GM21619 (cell line): ENCODE measurements at regions not wholly inside any gene's neighbourhood (a gene's known extent, or its start where the extent isn't known, plus 50 kb on each side); places are given as distances from the start of the nearest gene placed in this dataset.

Source experiments
- ATAC-seq: cut with Tn5 transposase; IDR thresholded peaks from one replicate; pipeline ENCODE4 v1.9.1; 2021; ENCODE audit not compliant: unreplicated experiment

- ATAC-seq, result peak; percentile 77
Observed at GRCh38 chr11:90407350-90407749, 184.5 kb upstream of the CHORDC1 start.

GRCh38 chr11:90392692-90393091 lies 169.8 kb upstream of the CHORDC1 start:
- no peak for ATAC-seq

- ATAC-seq, result no peak
Observed at GRCh38 chr11:90391756-90392155, 168.9 kb upstream of the CHORDC1 start.

GRCh38 chr11:90380206-90380605 lies 157.4 kb upstream of the CHORDC1 start:
- no peak for ATAC-seq

- no peak for ATAC-seq
Observed at GRCh38 chr11:90373971-90374370, 151.1 kb upstream of the CHORDC1 start.

GRCh38 chr11:90364527-90364926 lies 141.7 kb upstream of the CHORDC1 start:
- ATAC-seq, result no peak

GRCh38 chr11:90363739-90364138 lies 140.9 kb upstream of the CHORDC1 start:
- ATAC-seq, result no peak

GRCh38 chr11:90355200-90355599 lies 132.4 kb upstream of the CHORDC1 start:
- ATAC-seq, result no peak

GRCh38 chr11:90349731-90350130 lies 126.9 kb upstream of the CHORDC1 start:
- no peak for ATAC-seq

- no peak for ATAC-seq
Observed at GRCh38 chr11:90344546-90344945, 121.7 kb upstream of the CHORDC1 start.

GRCh38 chr11:90343673-90344072 lies 120.8 kb upstream of the CHORDC1 start:
- no peak for ATAC-seq

GRCh38 chr11:90341986-90342385 lies 119.1 kb upstream of the CHORDC1 start:
- ATAC-seq, result no peak

- ATAC-seq, result no peak
Observed at GRCh38 chr11:90332415-90332814, 109.6 kb upstream of the CHORDC1 start.

- no peak for ATAC-seq
Observed at GRCh38 chr11:90330632-90331031, 107.8 kb upstream of the CHORDC1 start.

- ATAC-seq, result no peak
Observed at GRCh38 chr11:90329043-90329442, 106.2 kb upstream of the CHORDC1 start.

- ATAC-seq, result no peak
Observed at GRCh38 chr11:90326647-90327046, 103.8 kb upstream of the CHORDC1 start.

- ATAC-seq, result no peak
Observed at GRCh38 chr11:90323289-90323688, 100.4 kb upstream of the CHORDC1 start.

GRCh38 chr11:90321018-90321417 lies 98.2 kb upstream of the CHORDC1 start:
- ATAC-seq, result no peak

GRCh38 chr11:90318651-90319050 lies 95.8 kb upstream of the CHORDC1 start:
- no peak for ATAC-seq

- no peak for ATAC-seq
Observed at GRCh38 chr11:90310210-90310609, 87.4 kb upstream of the CHORDC1 start.

GRCh38 chr11:90309693-90310092 lies 86.8 kb upstream of the CHORDC1 start:
- ATAC-seq, result no peak

- ATAC-seq, result no peak
Observed at GRCh38 chr11:90294526-90294925, 71.7 kb upstream of the CHORDC1 start.

- no peak for ATAC-seq
Observed at GRCh38 chr11:90294091-90294490, 71.2 kb upstream of the CHORDC1 start.
